HepG2 (cell line): ENCODE measurements at regions not wholly inside any gene's neighbourhood (a gene's known extent, or its start where the extent isn't known, plus 50 kb on each side); places are given as distances from the start of the nearest gene placed in this dataset.

Experiments used
- ATAC-seq: fragments of 200-7000 bp; cut with Tn5 transposase; 3 replicates; pipeline ENCODE4 v1.9.1; 2020; ENCODE audit warnings: mild to moderate bottlenecking, moderate library complexity
- BruUV-seq: library from RNA; stranded (reverse); fragments of 400-500 nt; replicated peaks from 2 replicates; lab custom pipeline; 2021; lab: Mats Ljungman, UMichigan
- CTCF ChIA-PET: fragments of 300-600 bp; formaldehyde crosslinking; extraction: SDS; loops from one replicate; lab custom pipeline; 2021; ENCODE audit warnings: low total read pairs, inconsistent platforms, low intra/inter-chr PET ratio; lab: Yijun Ruan, JAX
- POLR2A ChIA-PET: fragments of 350-600 bp; sonication (Branson Sonifier 250); formaldehyde crosslinking; loops from one replicate; lab custom pipeline; 2020; ENCODE audit warnings: antibody characterized with exemption, inconsistent platforms; lab: Yijun Ruan, JAX
- DNase-seq: peaks from one replicate; pipeline ENCODE4 v3.0.0-alpha.2; 2015; ENCODE audit warnings: low spot score
- FAIRE-seq: peaks from 3 replicates; lab custom pipeline; 2011; peaks lifted over from hg19 to GRCh38; lab: Jason Lieb, UNC
- H2AFZ ChIP-seq: one replicate; pipeline ENCODE4 v1.6.1; 2011; ENCODE audit warnings: low read length, inconsistent platforms
- H3K27ac ChIP-seq: fragments of 300-600 bp; 3 replicates; pipeline ENCODE4 v1.8.0; 2011; ENCODE audit warnings: mixed run types, mild to moderate bottlenecking, mixed read lengths, low read length, inconsistent platforms; ENCODE audit not compliant: insufficient read depth; ENCODE audit errors: extremely low read length
- H3K27me3 ChIP-seq, 2 experiments: fragments of 200-600 bp in 1 of 2; 2 replicates in 1 of 2; 3 replicates in 1 of 2; pipeline versions ENCODE4 v1.6.0 to v1.8.0; 2011; ENCODE audit warnings: low read length in 2 of 2, mild to moderate bottlenecking in 2 of 2, moderate library complexity in 2 of 2, inconsistent platforms in 1 of 2; ENCODE audit not compliant: insufficient read depth in 2 of 2, control insufficient read depth in 1 of 2
- H3K36me3 ChIP-seq, 2 experiments: fragments of 200-600 bp in 1 of 2; replicated peaks in 1 of 2; 2 replicates in 1 of 2; 3 replicates in 1 of 2; pipeline versions ENCODE4 v1.5.1 to v1.8.0; 2011; ENCODE audit warnings: low read length in 2 of 2, inconsistent platforms in 1 of 2; ENCODE audit not compliant: insufficient read depth in 2 of 2, control insufficient read depth in 1 of 2
- H3K4me1 ChIP-seq: 2 replicates; pipeline ENCODE4 v1.5.1; 2012; ENCODE audit warnings: low read length, inconsistent platforms; ENCODE audit not compliant: insufficient read depth
- H3K4me2 ChIP-seq: 2 replicates; pipeline ENCODE4 v1.6.0; 2011; ENCODE audit warnings: low read depth, low read length, inconsistent platforms
- H3K4me3 ChIP-seq, 3 experiments: fragments of 200-600 bp in 1 of 3; sonication (generic), shearing (Covaris generic) in 1 of 3; replicated peaks in 1 of 3; 2 replicates each; pipeline ENCODE4 v1.5.1; 2011 to 2016; ENCODE audit warnings: low read length in 3 of 3, inconsistent platforms in 2 of 3, low read depth in 2 of 3, mild to moderate bottlenecking in 2 of 3, control low read depth in 1 of 3, mixed read lengths in 1 of 3; ENCODE audit not compliant: insufficient read depth in 1 of 3
- H3K79me2 ChIP-seq: one replicate; pipeline ENCODE4 v1.6.1; 2011; ENCODE audit warnings: low read length, inconsistent platforms; ENCODE audit not compliant: insufficient read depth
- H3K9ac ChIP-seq: 2 replicates; pipeline ENCODE4 v1.6.0; 2011; ENCODE audit warnings: mild to moderate bottlenecking, low read depth, low read length, inconsistent platforms; ENCODE audit not compliant: insufficient read depth
- H3K9me3 ChIP-seq: 2 replicates; pipeline ENCODE4 v1.5.1; 2012; ENCODE audit warnings: mild to moderate bottlenecking, low read length
- H4K20me1 ChIP-seq: 2 replicates; pipeline ENCODE4 v1.6.0; 2011; ENCODE audit warnings: inconsistent platforms, mild to moderate bottlenecking, low read length, moderate library complexity; ENCODE audit not compliant: insufficient read depth
- ATF6 ChIP-seq: sonication (generic); formaldehyde crosslinking; conservative IDR thresholded peaks from 2 replicates; pipeline ENCODE4 v1.4.0; 2020; ENCODE audit warnings: missing genetic modification reagents
- PLSCR1 ChIP-seq: sonication (generic); formaldehyde crosslinking; IDR thresholded peaks from 2 replicates; pipeline ENCODE4 v1.5.0; 2020; ENCODE audit warnings: missing genetic modification reagents, mild to moderate bottlenecking, borderline replicate concordance
- POGK ChIP-seq: sonication (generic); formaldehyde crosslinking; conservative IDR thresholded peaks from 2 replicates; pipeline ENCODE4 v1.8.0; 2022; ENCODE audit warnings: mild to moderate bottlenecking, moderate library complexity, missing genetic modification reagents
- SNAPC2 ChIP-seq: sonication (generic); formaldehyde crosslinking; IDR thresholded peaks from 2 replicates; pipeline ENCODE4 v1.8.1; 2022; ENCODE audit warnings: mild to moderate bottlenecking, missing genetic modification reagents
- ZFX ChIP-seq: sonication (generic); formaldehyde crosslinking; IDR thresholded peaks from 2 replicates; pipeline ENCODE4 v1.4.0; 2020; ENCODE audit warnings: mild to moderate bottlenecking, low read depth, missing genetic modification reagents, moderate library complexity
- ZNF224 ChIP-seq: sonication (generic); formaldehyde crosslinking; IDR thresholded peaks from 2 replicates; pipeline ENCODE4 v1.5.0; 2020; ENCODE audit warnings: mild to moderate bottlenecking, missing genetic modification reagents
- ZNF770 ChIP-seq: sonication (generic); formaldehyde crosslinking; IDR thresholded peaks from 2 replicates; pipeline ENCODE4 v1.5.0; 2020; ENCODE audit warnings: mild to moderate bottlenecking, missing genetic modification reagents
- ZNF781 ChIP-seq: sonication (generic); formaldehyde crosslinking; IDR thresholded peaks from 2 replicates; pipeline ENCODE4 v1.5.1; 2020; ENCODE audit warnings: borderline replicate concordance, mild to moderate bottlenecking, missing genetic modification reagents; ENCODE audit errors: not compliant biosample characterization
- WGBS: methylation state at CpG from one replicate; pipeline ENCODE4 v1.1.6; 2017; ENCODE audit warnings: low lambda C conversion rate; 5-methylcytosine and 5-hydroxymethylcytosine counted together
- in situ Hi-C: cut with HindIII; loops from 2 replicates; pipeline ENCODE4 v1.10.0; 2017; ENCODE audit warnings: low pct_unique_long_range_greater_than_20kb; ENCODE audit not compliant: extremely low pct_ligation_motif_present
- intact Hi-C: fragments of 100-400 bp; cut with micrococcal nuclease; formaldehyde crosslinking; loops from one replicate; pipeline ENCODE4 v1.10.0; 2022; ENCODE audit not compliant: unreplicated experiment
- TF ChIP-seq, protein P1 (sequence below): sonication (generic); formaldehyde crosslinking; IDR thresholded peaks from 2 replicates; pipeline ENCODE4 v1.5.0; 2020; ENCODE audit warnings: mild to moderate bottlenecking, missing genetic modification reagents
- TF ChIP-seq, protein P2 (sequence below): IDR thresholded peaks from 2 replicates; pipeline ENCODE4 v1.6.1; 2016; ENCODE audit warnings: mild to moderate bottlenecking

DNA sequence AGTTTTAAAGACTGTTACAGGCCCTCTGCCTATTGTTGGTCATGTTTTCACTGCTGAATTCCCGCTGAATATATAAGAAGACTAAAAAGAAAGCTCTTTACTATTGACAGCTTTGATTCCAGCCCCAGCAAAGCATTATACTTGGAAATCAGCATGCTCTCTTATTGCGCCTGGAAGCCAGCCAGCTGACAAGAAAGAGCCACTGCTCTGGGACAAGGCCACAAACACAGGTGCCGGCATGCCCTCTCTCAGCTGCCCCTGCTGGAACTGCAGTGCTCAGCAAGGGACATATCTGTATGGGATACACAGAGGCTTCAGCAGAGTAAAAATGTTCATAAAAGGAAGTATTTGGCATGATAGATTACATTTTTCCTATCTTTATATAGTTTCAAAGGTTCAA is 523.9 kb downstream of the ADRA2A start:
- CTCF ChIA-PET = no interaction called here
- H3K79me2 ChIP-seq = no peaks in the 10 kb centered on the region
- H3K27ac ChIP-seq = no peak overlapping the region
- 2% methylated on average over 3 of the region's 3 CpGs for WGBS
- peak; percentile 48; the same call in 2 of the 3 replicates for ATAC-seq
- H4K20me1 ChIP-seq = no peaks in the 10 kb centered on the region
- H3K9ac ChIP-seq = no peak overlapping the region
- BruUV-seq = no TSS peak
- H3K4me1 ChIP-seq = no peaks in the 10 kb centered on the region
- H3K4me2 ChIP-seq = no peak overlapping the region
- intact Hi-C loops (no loop called here), in situ Hi-C loops (no loop called here)
- no peaks in the 10 kb centered on the region for H3K36me3 ChIP-seq
- POLR2A ChIA-PET = no interaction called here
- no peak for DNase-seq
- H3K4me3 ChIP-seq = no peak overlapping the region
- no peaks in the 10 kb centered on the region for H3K9me3 ChIP-seq
- no peak for FAIRE-seq
- H2AFZ ChIP-seq = no peak overlapping the region
- no peaks in the 10 kb centered on the region for H3K27me3 ChIP-seq
- TF ChIP-seq ZNF224 (CRISPR knock-in tag) = no peak
- no peak for TF ChIP-seq ZNF770 (CRISPR knock-in tag)
- no peak for TF ChIP-seq ZNF781 (CRISPR knock-in tag)
- TF ChIP-seq POGK (CRISPR knock-in tag) = no peak
- no peak for TF ChIP-seq SNAPC2
- TF ChIP-seq, protein P1, sequence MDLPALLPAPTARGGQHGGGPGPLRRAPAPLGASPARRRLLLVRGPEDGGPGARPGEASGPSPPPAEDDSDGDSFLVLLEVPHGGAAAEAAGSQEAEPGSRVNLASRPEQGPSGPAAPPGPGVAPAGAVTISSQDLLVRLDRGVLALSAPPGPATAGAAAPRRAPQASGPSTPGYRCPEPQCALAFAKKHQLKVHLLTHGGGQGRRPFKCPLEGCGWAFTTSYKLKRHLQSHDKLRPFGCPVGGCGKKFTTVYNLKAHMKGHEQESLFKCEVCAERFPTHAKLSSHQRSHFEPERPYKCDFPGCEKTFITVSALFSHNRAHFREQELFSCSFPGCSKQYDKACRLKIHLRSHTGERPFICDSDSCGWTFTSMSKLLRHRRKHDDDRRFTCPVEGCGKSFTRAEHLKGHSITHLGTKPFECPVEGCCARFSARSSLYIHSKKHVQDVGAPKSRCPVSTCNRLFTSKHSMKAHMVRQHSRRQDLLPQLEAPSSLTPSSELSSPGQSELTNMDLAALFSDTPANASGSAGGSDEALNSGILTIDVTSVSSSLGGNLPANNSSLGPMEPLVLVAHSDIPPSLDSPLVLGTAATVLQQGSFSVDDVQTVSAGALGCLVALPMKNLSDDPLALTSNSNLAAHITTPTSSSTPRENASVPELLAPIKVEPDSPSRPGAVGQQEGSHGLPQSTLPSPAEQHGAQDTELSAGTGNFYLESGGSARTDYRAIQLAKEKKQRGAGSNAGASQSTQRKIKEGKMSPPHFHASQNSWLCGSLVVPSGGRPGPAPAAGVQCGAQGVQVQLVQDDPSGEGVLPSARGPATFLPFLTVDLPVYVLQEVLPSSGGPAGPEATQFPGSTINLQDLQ (CRISPR knock-in tag) = no peak
- TF ChIP-seq, protein P2, sequence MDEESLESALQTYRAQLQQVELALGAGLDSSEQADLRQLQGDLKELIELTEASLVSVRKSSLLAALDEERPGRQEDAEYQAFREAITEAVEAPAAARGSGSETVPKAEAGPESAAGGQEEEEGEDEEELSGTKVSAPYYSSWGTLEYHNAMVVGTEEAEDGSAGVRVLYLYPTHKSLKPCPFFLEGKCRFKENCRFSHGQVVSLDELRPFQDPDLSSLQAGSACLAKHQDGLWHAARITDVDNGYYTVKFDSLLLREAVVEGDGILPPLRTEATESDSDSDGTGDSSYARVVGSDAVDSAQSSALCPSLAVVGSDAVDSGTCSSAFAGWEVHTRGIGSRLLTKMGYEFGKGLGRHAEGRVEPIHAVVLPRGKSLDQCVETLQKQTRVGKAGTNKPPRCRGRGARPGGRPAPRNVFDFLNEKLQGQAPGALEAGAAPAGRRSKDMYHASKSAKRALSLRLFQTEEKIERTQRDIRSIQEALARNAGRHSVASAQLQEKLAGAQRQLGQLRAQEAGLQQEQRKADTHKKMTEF (CRISPR knock-in tag) = no peak
- no peak for TF ChIP-seq ATF6 (CRISPR knock-in tag)
- TF ChIP-seq PLSCR1 (CRISPR knock-in tag) = no peak
- no peak for TF ChIP-seq ZFX (CRISPR knock-in tag)
